GM23248 (cell line): ENCODE measurements at regions not wholly inside any gene's neighbourhood (a gene's known extent, or its start where the extent isn't known, plus 50 kb on each side); places are given as distances from the start of the nearest gene placed in this dataset.

Source experiments
- EZH2 ChIP-seq: fragments of 200-600 bp; sonication (generic); IDR thresholded peaks from 2 replicates; pipeline ENCODE4 v1.6.1; 2018; ENCODE audit warnings: antibody characterized with exemption, mild to moderate bottlenecking; ENCODE audit not compliant: insufficient read depth, poor library complexity, severe bottlenecking
- EZH2phosphoT487 ChIP-seq: fragments of 200-600 bp; sonication (generic); IDR thresholded peaks from 2 replicates; pipeline ENCODE4 v1.6.1; 2018; ENCODE audit warnings: antibody characterized with exemption, moderate library complexity, mild to moderate bottlenecking, low read depth; ENCODE audit not compliant: insufficient read depth

GRCh38 chr1:177340601-177341067, 169.9 kb downstream of the BRINP2 start:
- TF ChIP-seq EZH2, result no peak
- no peak for TF ChIP-seq EZH2phosphoT487
